GM12864 (cell line): ENCODE measurements at regions not wholly inside any gene's neighbourhood (a gene's known extent, or its start where the extent isn't known, plus 50 kb on each side); places are given as distances from the start of the nearest gene placed in this dataset.

Experiments used
- DNase-seq: peaks from one replicate; pipeline ENCODE4 v3.0.0-alpha.2; 2011; ENCODE audit warnings: low read depth
- H3K4me3 ChIP-seq: 2 replicates; pipeline ENCODE4 v1.5.1; 2011; ENCODE audit warnings: mild to moderate bottlenecking, low read depth, low read length, control low read depth
- CTCF ChIP-seq: IDR thresholded peaks from 2 replicates; pipeline ENCODE4 v1.5.1; 2011; ENCODE audit warnings: low read depth, mild to moderate bottlenecking, moderate library complexity, low read length, control low read depth, inconsistent platforms; ENCODE audit errors: missing control alignments

- no peak for TF ChIP-seq CTCF
Observed at GRCh38 chr11:106208760-106209159, 131.3 kb downstream of the AASDHPPT start.

GRCh38 chr11:106212081-106212480 lies 134.6 kb downstream of the AASDHPPT start:
- no peak for TF ChIP-seq CTCF

More at GRCh38 chr11:106208760-106209159, 131.3 kb downstream of the AASDHPPT start:
- no peak for DNase-seq
- no peak overlapping the region for H3K4me3 ChIP-seq

GRCh38 chr11:106216281-106216680 lies 138.8 kb downstream of the AASDHPPT start:
- H3K4me3 ChIP-seq, result no peak overlapping the region
- no peak for TF ChIP-seq CTCF
- no peak for DNase-seq

More at GRCh38 chr11:106212081-106212480, 134.6 kb downstream of the AASDHPPT start:
- no peak overlapping the region for H3K4me3 ChIP-seq
- DNase-seq, result no peak

GRCh38 chr11:106217456-106217855 lies 140.0 kb downstream of the AASDHPPT start:
- no peak for DNase-seq
- H3K4me3 ChIP-seq, result no peak overlapping the region
- no peak for TF ChIP-seq CTCF

GRCh38 chr11:106218106-106218505 lies 140.6 kb downstream of the AASDHPPT start:
- no peak overlapping the region for H3K4me3 ChIP-seq
- no peak for TF ChIP-seq CTCF
- DNase-seq, result no peak

GRCh38 chr11:106222626-106223025 lies 145.2 kb downstream of the AASDHPPT start:
- H3K4me3 ChIP-seq, result no peak overlapping the region
- TF ChIP-seq CTCF, result no peak
- no peak for DNase-seq

GRCh38 chr11:106224172-106224571 lies 146.7 kb downstream of the AASDHPPT start:
- TF ChIP-seq CTCF, result no peak
- no peak overlapping the region for H3K4me3 ChIP-seq
- DNase-seq, result no peak
